GM21367 (cell line): ENCODE measurements at regions not wholly inside any gene's neighbourhood (a gene's known extent, or its start where the extent isn't known, plus 50 kb on each side); places are given as distances from the start of the nearest gene placed in this dataset.

ENCODE experiments used
- ATAC-seq: cut with Tn5 transposase; IDR thresholded peaks from one replicate; pipeline ENCODE4 v1.9.1; 2021; ENCODE audit not compliant: unreplicated experiment

GRCh38 chr19:29475469-29475868 lies 50.3 kb upstream of the VSTM2B start:
- no peak for ATAC-seq
